ENCODE measurements at regions not wholly inside any gene's neighbourhood (a gene's known extent, or its start where the extent isn't known, plus 50 kb on each side); places are given as distances from the start of the nearest gene placed in this dataset.

GRCh38 chr4:13181681-13182080, 302.5 kb downstream of the RAB28 start:
- H3K4me3 ChIP-seq (ENCODE audit: low read depth, low read length) = no peak overlapping the region
- H3K27me3 ChIP-seq (replicated peaks) = no peaks in the 10 kb centered on the region
- TF ChIP-seq CTCF (IDR thresholded peaks at IDR 0.05; ENCODE audit: low read depth, low read length, missing control alignments) = no peak
- H3K36me3 ChIP-seq (replicated peaks) = no peaks in the 10 kb centered on the region
- in situ Hi-C loops (cut with HindIII; ENCODE audit: low pct_ligation_motif_present, low sequenced_read_pairs) = no loop called here
- no peak for DNase-seq
- H3K27ac ChIP-seq = no peak overlapping the region

- Histone ChIP-seq H3K27me3 (replicated peaks) (no peaks in the 10 kb centered on the region), H3K27ac (no peak overlapping the region), H3K4me3 (ENCODE audit: low read depth, low read length) (no peak overlapping the region), H3K36me3 (replicated peaks) (no peaks in the 10 kb centered on the region)
- DNase-seq = no peak
- TF ChIP-seq CTCF (IDR thresholded peaks at IDR 0.05; ENCODE audit: low read depth, low read length, missing control alignments) = no peak
- in situ Hi-C loops (cut with HindIII; ENCODE audit: low pct_ligation_motif_present, low sequenced_read_pairs) = no loop called here
Measured at GRCh38 chr4:13180701-13181100, 303.4 kb downstream of the RAB28 start.

GRCh38 chr4:13178621-13179020, 305.5 kb downstream of the RAB28 start:
- H3K27me3 ChIP-seq (replicated peaks) = no peaks in the 10 kb centered on the region
- H3K27ac ChIP-seq = no peak overlapping the region
- TF ChIP-seq CTCF (IDR thresholded peaks at IDR 0.05; ENCODE audit: low read depth, low read length, missing control alignments) = no peak
- no peaks in the 10 kb centered on the region for H3K36me3 ChIP-seq (replicated peaks)
- in situ Hi-C loops (cut with HindIII; ENCODE audit: low pct_ligation_motif_present, low sequenced_read_pairs) = no loop called here
- no peak for DNase-seq
- no peak overlapping the region for H3K4me3 ChIP-seq (ENCODE audit: low read depth, low read length)

GRCh38 chr4:13176741-13177142, 307.4 kb downstream of the RAB28 start:
- H3K36me3 ChIP-seq (replicated peaks) = no peaks in the 10 kb centered on the region
- in situ Hi-C loops (cut with HindIII; ENCODE audit: low pct_ligation_motif_present, low sequenced_read_pairs) = no loop called here
- H3K27me3 ChIP-seq (replicated peaks) = no peaks in the 10 kb centered on the region
- no peak for TF ChIP-seq CTCF (IDR thresholded peaks at IDR 0.05; ENCODE audit: low read depth, low read length, missing control alignments)
- no peak overlapping the region for H3K4me3 ChIP-seq (ENCODE audit: low read depth, low read length)
- H3K27ac ChIP-seq = no peak overlapping the region
- no peak for DNase-seq

- DNase-seq = no peak
- H3K36me3 ChIP-seq (replicated peaks) = no peaks in the 10 kb centered on the region
- no peaks in the 10 kb centered on the region for H3K27me3 ChIP-seq (replicated peaks)
- H3K27ac ChIP-seq = no peak overlapping the region
- no peak overlapping the region for H3K4me3 ChIP-seq (ENCODE audit: low read depth, low read length)
- in situ Hi-C loops (cut with HindIII; ENCODE audit: low pct_ligation_motif_present, low sequenced_read_pairs) = no loop called here
- TF ChIP-seq CTCF (IDR thresholded peaks at IDR 0.05; ENCODE audit: low read depth, low read length, missing control alignments) = no peak
Measured at GRCh38 chr4:13174926-13175325, 309.2 kb downstream of the RAB28 start.

- H3K27ac ChIP-seq = no peak overlapping the region
- no peaks in the 10 kb centered on the region for H3K27me3 ChIP-seq (replicated peaks)
- DNase-seq = no peak
- no peak overlapping the region for H3K4me3 ChIP-seq (ENCODE audit: low read depth, low read length)
- no peak for TF ChIP-seq CTCF (IDR thresholded peaks at IDR 0.05; ENCODE audit: low read depth, low read length, missing control alignments)
- no peaks in the 10 kb centered on the region for H3K36me3 ChIP-seq (replicated peaks)
- in situ Hi-C loops (cut with HindIII; ENCODE audit: low pct_ligation_motif_present, low sequenced_read_pairs) = no loop called here
Measured at GRCh38 chr4:13174001-13174400, 310.1 kb downstream of the RAB28 start.
